HL-60 (cell line): ENCODE measurements at regions not wholly inside any gene's neighbourhood (a gene's known extent, or its start where the extent isn't known, plus 50 kb on each side); places are given as distances from the start of the nearest gene placed in this dataset.

ENCODE experiments used
- POLR2AphosphoS5 ChIP-seq: IDR thresholded peaks from 2 replicates; pipeline ENCODE4 v1.6.1; 2012; ENCODE audit warnings: low read depth
- SPI1 ChIP-seq: IDR thresholded peaks from 2 replicates; pipeline ENCODE4 v1.6.1; 2012; ENCODE audit warnings: low read depth, mild to moderate bottlenecking, borderline replicate concordance
- TF ChIP-seq, protein P1 (sequence below): IDR thresholded peaks from one replicate; pipeline ENCODE4 v1.5.1; 2011; ENCODE audit warnings: low read length, control low read depth, inconsistent platforms; ENCODE audit not compliant: insufficient read depth

DNA sequence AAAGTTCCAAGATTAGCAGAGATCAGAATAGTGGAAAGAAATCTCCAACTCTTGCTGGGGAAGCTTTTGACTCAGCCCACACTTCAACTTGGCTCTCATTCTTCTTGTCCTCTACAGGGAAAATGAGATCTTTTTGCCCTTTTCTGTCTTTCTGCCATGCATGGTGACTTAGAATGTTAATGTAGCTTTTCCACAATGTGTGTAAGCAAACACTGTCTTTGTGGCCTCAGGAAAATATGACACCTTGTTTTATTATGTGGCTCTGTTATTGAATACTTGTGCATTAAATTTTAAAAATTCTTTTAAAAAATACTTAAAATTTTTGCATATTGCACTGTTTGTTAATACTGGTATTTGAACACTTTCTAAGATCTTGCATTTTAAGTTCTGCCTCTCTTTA is 65.4 kb upstream of the WDR75 start:
- no peak for TF ChIP-seq POLR2AphosphoS5
- TF ChIP-seq, protein P1, sequence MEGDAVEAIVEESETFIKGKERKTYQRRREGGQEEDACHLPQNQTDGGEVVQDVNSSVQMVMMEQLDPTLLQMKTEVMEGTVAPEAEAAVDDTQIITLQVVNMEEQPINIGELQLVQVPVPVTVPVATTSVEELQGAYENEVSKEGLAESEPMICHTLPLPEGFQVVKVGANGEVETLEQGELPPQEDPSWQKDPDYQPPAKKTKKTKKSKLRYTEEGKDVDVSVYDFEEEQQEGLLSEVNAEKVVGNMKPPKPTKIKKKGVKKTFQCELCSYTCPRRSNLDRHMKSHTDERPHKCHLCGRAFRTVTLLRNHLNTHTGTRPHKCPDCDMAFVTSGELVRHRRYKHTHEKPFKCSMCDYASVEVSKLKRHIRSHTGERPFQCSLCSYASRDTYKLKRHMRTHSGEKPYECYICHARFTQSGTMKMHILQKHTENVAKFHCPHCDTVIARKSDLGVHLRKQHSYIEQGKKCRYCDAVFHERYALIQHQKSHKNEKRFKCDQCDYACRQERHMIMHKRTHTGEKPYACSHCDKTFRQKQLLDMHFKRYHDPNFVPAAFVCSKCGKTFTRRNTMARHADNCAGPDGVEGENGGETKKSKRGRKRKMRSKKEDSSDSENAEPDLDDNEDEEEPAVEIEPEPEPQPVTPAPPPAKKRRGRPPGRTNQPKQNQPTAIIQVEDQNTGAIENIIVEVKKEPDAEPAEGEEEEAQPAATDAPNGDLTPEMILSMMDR, result no peak
- TF ChIP-seq SPI1, result no peak
